MM.1S (cell line): ENCODE measurements at regions not wholly inside any gene's neighbourhood (a gene's known extent, or its start where the extent isn't known, plus 50 kb on each side); places are given as distances from the start of the nearest gene placed in this dataset.

Experiments used
- CTCF ChIP-seq: fragments of 300-600 bp; sonication (generic); IDR thresholded peaks from 2 replicates; pipeline ENCODE4 v1.5.1; 2016; ENCODE audit warnings: antibody characterized with exemption, low read length, mixed read lengths
- EZH2 ChIP-seq: fragments of 300-600 bp; sonication (generic); optimal IDR thresholded peaks from 2 replicates; pipeline ENCODE3; 2017; ENCODE audit warnings: low read depth, mild to moderate bottlenecking, antibody characterized with exemption, low read length, mixed read lengths
- EZH2phosphoT487 ChIP-seq: fragments of 300-600 bp; sonication (generic); IDR thresholded peaks from 2 replicates; pipeline ENCODE4 v1.6.1; 2018; ENCODE audit warnings: antibody characterized with exemption, low read length

DNA sequence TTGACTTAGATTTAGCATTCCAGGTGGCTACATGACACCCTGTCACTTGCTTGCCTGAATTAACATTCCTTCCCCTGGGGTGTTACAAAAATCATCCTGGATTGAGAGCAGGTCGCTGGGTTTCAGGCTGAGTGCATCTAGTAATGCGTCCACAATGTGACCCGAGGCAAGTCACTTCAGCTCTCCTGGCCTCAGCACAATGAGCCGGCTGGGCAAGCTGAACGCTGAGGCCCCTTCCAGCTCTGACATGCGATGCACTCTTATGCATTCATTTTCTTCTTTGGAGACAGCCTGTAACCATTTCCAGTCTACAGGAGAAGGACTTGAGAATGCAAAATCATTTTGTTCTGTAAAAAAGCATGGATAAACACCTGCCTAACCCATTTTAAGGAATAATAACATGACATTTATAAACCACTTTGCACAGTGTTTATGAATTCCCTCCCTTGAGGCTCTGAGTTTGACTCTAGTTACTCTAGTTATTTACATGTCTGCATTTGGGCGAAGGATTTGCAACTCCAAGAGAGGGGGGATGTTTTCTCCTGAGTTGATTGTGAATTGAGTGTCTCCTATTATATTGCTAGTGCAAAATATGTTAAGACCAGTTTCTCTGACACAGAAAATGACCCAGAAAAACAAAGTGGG is 63.0 kb upstream of the CPO start:
- TF ChIP-seq CTCF (no peak), EZH2 (no peak), EZH2phosphoT487 (no peak)
